HG02852 (cell line): ENCODE measurements at regions not wholly inside any gene's neighbourhood (a gene's known extent, or its start where the extent isn't known, plus 50 kb on each side); places are given as distances from the start of the nearest gene placed in this dataset.

Experiments
- ATAC-seq: cut with Tn5 transposase; IDR thresholded peaks from one replicate; pipeline ENCODE4 v1.9.1; 2021; ENCODE audit warnings: mild to moderate bottlenecking, moderate library complexity; ENCODE audit not compliant: unreplicated experiment

DNA sequence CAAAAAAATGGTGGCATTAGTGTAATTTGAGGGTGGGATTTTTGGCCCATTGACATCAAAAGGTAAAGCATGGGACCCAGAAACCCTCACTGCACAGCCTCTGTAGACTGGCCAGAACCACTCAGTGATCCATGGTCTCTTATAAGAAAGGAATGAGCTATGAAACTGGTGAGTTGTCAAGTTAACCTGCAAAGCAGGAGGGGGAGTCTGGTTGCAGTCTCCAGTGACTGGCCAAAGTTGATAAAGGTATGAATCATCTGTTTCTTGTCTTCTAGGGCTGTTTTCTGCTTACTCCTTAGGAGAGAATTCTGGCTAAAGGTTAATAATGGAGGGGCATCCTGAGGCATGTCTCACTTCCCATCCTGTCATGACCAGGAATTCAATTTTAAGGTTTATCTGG is 325.2 kb downstream of the TLR4 start:
- ATAC-seq, result no peak

DNA sequence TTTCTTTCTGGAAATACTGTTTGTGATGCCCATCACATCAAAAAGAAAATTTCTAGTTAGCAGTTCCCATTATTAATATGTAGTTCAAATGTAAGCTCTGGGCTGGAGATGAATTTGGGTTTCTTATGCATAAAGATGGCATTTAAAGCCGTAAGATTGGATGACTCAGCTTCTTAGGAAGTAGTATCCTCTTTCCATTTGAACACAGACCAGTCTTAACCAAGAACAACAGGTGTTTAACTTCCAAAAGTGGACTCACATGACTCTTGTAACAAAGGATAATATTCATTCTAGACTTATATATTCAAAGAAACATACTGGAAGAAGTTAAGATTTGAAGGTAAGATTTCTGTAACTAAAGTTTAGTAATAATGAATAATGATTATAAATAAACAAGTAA is 330.5 kb downstream of the TLR4 start:
- no peak for ATAC-seq

GRCh38 chr9:118038713-118039112 is 334.5 kb downstream of the TLR4 start:
- ATAC-seq, result no peak

GRCh38 chr9:118058227-118058626 is 354.0 kb downstream of the TLR4 start:
- no peak for ATAC-seq

DNA sequence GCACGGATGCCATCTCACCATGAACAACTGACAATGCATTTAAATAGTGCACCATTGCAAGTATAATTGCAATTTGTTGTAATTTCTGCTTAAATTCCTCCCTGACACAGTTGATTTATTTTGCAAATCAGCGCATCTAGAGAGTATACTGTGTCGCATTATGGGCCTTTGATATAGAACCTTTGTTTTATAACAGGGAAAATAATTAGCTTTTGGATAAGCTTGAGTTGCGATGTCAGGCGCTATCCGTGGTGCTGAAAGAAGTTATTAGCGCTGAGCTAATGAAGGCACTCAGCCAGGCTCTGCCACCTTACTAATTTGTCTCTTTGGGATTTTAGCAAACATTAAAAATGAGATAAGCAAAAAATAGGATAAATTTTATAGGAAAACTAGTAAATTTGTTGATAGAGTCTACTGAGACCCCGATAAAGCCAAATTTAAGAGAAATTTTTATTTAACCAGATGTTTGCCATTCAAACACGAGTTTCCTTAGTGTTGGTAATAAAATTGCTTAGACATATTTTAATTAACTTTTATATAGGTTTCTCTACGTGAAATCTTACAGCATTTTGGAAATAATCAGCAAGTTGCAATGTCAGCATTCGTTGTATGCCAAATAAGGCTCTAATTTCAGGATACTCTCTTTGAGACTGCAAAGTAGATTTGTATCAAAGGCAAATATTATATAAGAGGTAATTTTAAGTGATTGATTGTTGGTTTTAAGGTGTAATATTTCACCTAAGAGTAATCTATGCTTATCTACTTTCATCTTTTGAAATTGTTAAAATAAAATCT is 355.5 kb downstream of the TLR4 start:
- no peak for ATAC-seq

GRCh38 chr9:118083161-118083560 is 379.0 kb downstream of the TLR4 start:
- no peak for ATAC-seq

GRCh38 chr9:118088090-118088489 is 383.9 kb downstream of the TLR4 start:
- no peak for ATAC-seq

- ATAC-seq, result no peak
Observed at GRCh38 chr9:118091226-118091625, 387.0 kb downstream of the TLR4 start.

GRCh38 chr9:118091711-118092500 is 387.7 kb downstream of the TLR4 start:
- no peak for ATAC-seq

GRCh38 chr9:118094387-118094786 is 390.2 kb downstream of the TLR4 start:
- ATAC-seq, result peak; percentile 44

DNA sequence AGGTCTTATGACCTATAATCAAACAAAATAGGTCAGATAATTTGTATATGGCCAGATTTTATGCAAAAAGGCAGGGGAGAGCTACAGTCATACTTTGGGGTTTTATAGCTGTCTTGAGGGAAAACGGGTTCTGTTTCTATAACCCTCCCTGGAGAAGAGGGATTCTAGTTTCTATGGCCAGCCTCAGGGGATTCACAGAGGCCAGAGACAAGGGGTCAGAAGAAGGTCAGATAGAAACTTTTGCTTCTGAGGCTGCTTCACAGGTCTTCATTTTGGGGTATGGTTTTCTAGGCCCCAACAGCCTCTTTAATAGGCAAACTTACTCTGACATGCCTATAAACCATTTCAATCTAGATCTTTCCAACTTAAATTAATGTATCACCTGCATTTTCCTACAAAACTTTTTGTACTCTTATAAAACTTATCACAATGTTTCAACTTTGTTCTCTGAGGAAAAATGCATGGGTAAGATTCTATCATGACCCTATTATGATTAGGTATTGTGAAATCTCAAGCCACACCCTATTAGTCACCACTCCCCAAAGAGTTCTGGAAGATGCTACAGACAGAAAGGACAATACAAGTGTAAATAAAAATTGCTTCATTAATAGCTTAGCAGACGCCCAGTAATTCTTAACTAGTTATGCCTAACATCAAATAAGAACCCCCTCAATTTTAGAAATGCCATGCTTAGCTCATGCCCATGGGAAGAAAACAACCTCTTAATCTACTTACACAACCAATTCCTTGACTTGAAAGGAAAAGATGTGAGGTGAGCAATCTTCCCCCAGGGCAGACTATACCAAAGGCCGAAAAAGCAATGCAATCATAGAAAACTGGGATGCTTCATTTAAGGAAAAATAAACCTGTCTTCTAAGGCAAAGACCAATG is 396.6 kb downstream of the TLR4 start:
- ATAC-seq, result no peak

DNA sequence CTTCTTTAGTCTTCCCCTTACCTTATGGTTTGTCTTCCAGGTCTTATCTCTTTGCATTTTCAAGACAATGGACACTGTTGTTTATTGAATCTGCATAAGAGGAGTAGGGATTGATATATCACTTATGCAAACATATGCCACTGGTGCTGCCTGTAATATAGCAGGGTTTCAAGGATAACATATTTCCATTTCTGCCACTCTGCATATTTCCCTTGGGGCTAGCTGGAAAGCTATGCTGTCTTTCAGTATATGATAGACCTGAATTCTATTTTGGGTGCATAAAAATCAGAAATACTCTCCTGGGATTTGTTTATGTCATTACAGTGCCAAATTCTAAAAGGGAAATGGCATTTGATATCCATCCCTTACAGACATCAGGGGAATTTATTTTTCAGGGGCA is 400.2 kb downstream of the TLR4 start:
- ATAC-seq, result no peak

- no peak for ATAC-seq
Observed at GRCh38 chr9:118108971-118109370, 404.8 kb downstream of the TLR4 start.

- ATAC-seq, result no peak
Observed at GRCh38 chr9:118109542-118109941, 405.3 kb downstream of the TLR4 start.

- no peak for ATAC-seq
Observed at GRCh38 chr9:118121361-118121760, 417.2 kb downstream of the TLR4 start.

- ATAC-seq, result no peak
Observed at GRCh38 chr9:118128313-118128712, 424.1 kb downstream of the TLR4 start.

DNA sequence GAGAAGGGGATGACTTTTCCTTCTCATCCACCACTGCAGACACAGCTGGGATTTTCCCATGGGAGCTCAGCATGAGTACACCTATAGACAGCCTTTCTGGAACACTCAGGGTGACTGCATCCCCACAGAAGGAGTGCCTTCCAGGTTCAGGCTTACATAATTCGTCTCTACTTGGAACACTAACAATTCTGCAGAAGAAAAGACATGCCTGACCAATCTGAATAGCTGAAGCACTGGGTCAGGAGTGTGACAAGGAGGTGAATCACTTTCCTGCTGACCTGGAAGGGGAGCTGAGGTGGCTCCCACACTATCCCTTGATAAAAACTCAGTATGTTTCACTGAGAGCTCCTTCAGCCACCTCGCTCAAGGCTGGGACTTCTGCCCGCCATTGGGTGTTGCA is 425.3 kb downstream of the TLR4 start:
- ATAC-seq, result no peak

GRCh38 chr9:118148990-118149389 is 444.8 kb downstream of the TLR4 start:
- no peak for ATAC-seq

DNA sequence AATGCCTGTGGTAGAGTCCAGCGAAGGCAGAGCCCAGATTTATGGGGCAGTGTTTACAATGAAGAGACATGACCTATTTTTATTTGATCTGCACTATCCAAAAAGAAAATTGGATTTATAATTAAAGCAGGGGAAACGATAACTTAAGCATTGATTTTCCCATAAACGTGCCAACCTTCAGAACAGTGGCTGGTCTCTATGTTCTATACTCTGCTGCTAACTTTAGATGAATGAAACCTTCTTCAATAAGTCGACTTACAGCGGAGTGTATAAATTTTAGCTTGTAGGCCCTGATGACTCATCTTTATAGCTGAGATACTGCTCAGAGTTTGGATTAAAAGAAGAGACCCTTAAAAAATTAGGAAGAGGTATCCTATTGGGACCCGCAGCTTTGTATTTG is 452.6 kb downstream of the TLR4 start:
- ATAC-seq, result no peak

DNA sequence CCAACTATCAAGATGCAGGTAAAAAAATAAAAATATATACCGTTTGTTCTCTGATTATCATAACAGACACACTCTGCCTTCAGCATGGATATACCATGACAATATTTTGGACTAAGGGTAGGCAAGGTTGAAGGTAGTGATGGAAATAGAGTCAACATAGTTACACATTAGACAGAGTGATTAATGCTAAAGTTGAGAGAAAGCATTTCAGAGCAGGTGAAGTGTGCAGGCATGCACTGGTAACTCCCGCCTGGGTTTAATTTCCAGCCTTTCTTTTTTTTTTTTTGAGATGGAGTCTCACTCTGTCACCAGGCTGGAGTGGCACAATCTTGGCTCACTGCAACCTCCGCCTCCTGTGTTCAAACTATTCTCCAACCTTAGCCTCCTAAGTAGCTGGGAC is 458.5 kb downstream of the TLR4 start:
- ATAC-seq, result no peak

GRCh38 chr9:118163751-118164150 is 459.5 kb downstream of the TLR4 start:
- ATAC-seq, result no peak
